HG02642 (cell line): ENCODE measurements at regions not wholly inside any gene's neighbourhood (a gene's known extent, or its start where the extent isn't known, plus 50 kb on each side); places are given as distances from the start of the nearest gene placed in this dataset.
"Not testable (repeated sequence)": the region's sequence is repeated elsewhere in the genome, so short reads cannot be mapped to it uniquely, and the experiment has no call there.

Experiments
- ATAC-seq: cut with Tn5 transposase; IDR thresholded peaks from one replicate; pipeline ENCODE4 v1.9.1; 2021; ENCODE audit warnings: mild to moderate bottlenecking; ENCODE audit not compliant: unreplicated experiment, poor library complexity

- ATAC-seq: not testable (repeated sequence)
Observed at GRCh38 chr17:20681746-20682722, 102.5 kb downstream of the CDRT15L2 start.

GRCh38 chr17:20683651-20684229 is 104.2 kb downstream of the CDRT15L2 start:
- ATAC-seq: not testable (repeated sequence)

GRCh38 chr17:20684975-20685374 is 105.5 kb downstream of the CDRT15L2 start:
- ATAC-seq: not testable (repeated sequence)

GRCh38 chr17:20687584-20687983 is 108.1 kb downstream of the CDRT15L2 start:
- ATAC-seq: not testable (repeated sequence)

GRCh38 chr17:20689170-20689749 is 109.7 kb downstream of the CDRT15L2 start:
- ATAC-seq: not testable (repeated sequence)

GRCh38 chr17:20692706-20693105 is 113.2 kb downstream of the CDRT15L2 start:
- not testable (repeated sequence) for ATAC-seq

GRCh38 chr17:20695871-20696270 is 116.3 kb downstream of the CDRT15L2 start:
- ATAC-seq: not testable (repeated sequence)

GRCh38 chr17:20698463-20699206 is 119.1 kb downstream of the CDRT15L2 start:
- ATAC-seq: peak; percentile 91

- not testable (repeated sequence) for ATAC-seq
Observed at GRCh38 chr17:20700528-20700927, 121.0 kb downstream of the CDRT15L2 start.

- not testable (repeated sequence) for ATAC-seq
Observed at GRCh38 chr17:20701366-20701765, 121.8 kb downstream of the CDRT15L2 start.

GRCh38 chr17:20702692-20703091 is 123.2 kb downstream of the CDRT15L2 start:
- no peak for ATAC-seq

GRCh38 chr17:20703781-20704180 is 124.3 kb downstream of the CDRT15L2 start:
- no peak for ATAC-seq

- not testable (repeated sequence) for ATAC-seq
Observed at GRCh38 chr17:20705186-20705585, 125.7 kb downstream of the CDRT15L2 start.

GRCh38 chr17:20706751-20707373 is 127.3 kb downstream of the CDRT15L2 start:
- ATAC-seq: no peak

- ATAC-seq: not testable (repeated sequence)
Observed at GRCh38 chr17:20708821-20709220, 129.3 kb downstream of the CDRT15L2 start.

GRCh38 chr17:20716481-20716880 is 137.0 kb downstream of the CDRT15L2 start:
- not testable (repeated sequence) for ATAC-seq

GRCh38 chr17:20721171-20721570 is 141.6 kb downstream of the CDRT15L2 start:
- ATAC-seq: no peak

GRCh38 chr17:20724391-20724790 is 144.9 kb downstream of the CDRT15L2 start:
- not testable (repeated sequence) for ATAC-seq

- not testable (repeated sequence) for ATAC-seq
Observed at GRCh38 chr17:20727201-20727600, 147.7 kb downstream of the CDRT15L2 start.

- no peak for ATAC-seq
Observed at GRCh38 chr17:20728181-20728580, 148.7 kb downstream of the CDRT15L2 start.
